ENCODE measurements at regions not wholly inside any gene's neighbourhood (a gene's known extent, or its start where the extent isn't known, plus 50 kb on each side); places are given as distances from the start of the nearest gene placed in this dataset.
"Not testable (repeated sequence)": the region's sequence is repeated elsewhere in the genome, so short reads cannot be mapped to it uniquely, and the experiment has no call there.

GRCh38 chr12:32021346-32021773 lies 62.1 kb downstream of the RESF1 start (continued):
- TF ChIP-seq ZBTB40 (IDR thresholded peaks at IDR 0.05) (no peak), ZBTB40 (CRISPR knock-in tag; IDR thresholded peaks at IDR 0.05) (no peak), ZNF780A (CRISPR knock-in tag; IDR thresholded peaks at IDR 0.05) (no peak), ZNF740 (CRISPR knock-in tag; IDR thresholded peaks at IDR 0.05) (no peak), ZNF124 (CRISPR knock-in tag; IDR thresholded peaks at IDR 0.05) (no peak), KLF11 (CRISPR knock-in tag; IDR thresholded peaks at IDR 0.05) (no peak), ZNF121 (CRISPR knock-in tag; IDR thresholded peaks at IDR 0.05) (no peak), CENPX (CRISPR knock-in tag; IDR thresholded peaks at IDR 0.05) (no peak), ZNF234 (CRISPR knock-in tag; conservative IDR thresholded peaks at IDR 0.05) (no peak)

GRCh38 chr12:32022387-32022786 lies 63.2 kb downstream of the RESF1 start:
- H3K9ac ChIP-seq (ENCODE audit: insufficient read depth, low read depth, low read length); H3K27ac ChIP-seq (ENCODE audit: extremely low read length, insufficient read depth, low read length); H4K20me1 ChIP-seq (ENCODE audit: insufficient read depth, low read length); in situ Hi-C loops (cut with HindIII; ENCODE audit: extremely low pct_ligation_motif_present, low pct_unique_long_range_greater_than_20kb); H3K9me3 ChIP-seq (ENCODE audit: low read length); DNase-seq (ENCODE audit: low spot score); POLR2A ChIA-PET; H3K4me3 ChIP-seq (replicated peaks in 1 of 3; ENCODE audit: insufficient read depth in 1 of 3, low read depth in 2 of 3, low read length in 3 of 3); BruUV-seq (replicated peaks); H3K79me2 ChIP-seq (ENCODE audit: insufficient read depth, low read length); H3K4me2 ChIP-seq (ENCODE audit: low read depth, low read length); FAIRE-seq; H3K36me3 ChIP-seq (replicated peaks in 1 of 2; ENCODE audit: control insufficient read depth in 1 of 2, insufficient read depth in 2 of 2, low read length in 2 of 2); H2AFZ ChIP-seq (ENCODE audit: low read length); CTCF ChIA-PET (ENCODE audit: low intra/inter-chr PET ratio, low total read pairs); ATAC-seq; intact Hi-C loops (cut with micrococcal nuclease; ENCODE audit: unreplicated experiment); H3K27me3 ChIP-seq (ENCODE audit: control insufficient read depth in 1 of 2, insufficient read depth in 2 of 2, low read length in 2 of 2): not testable (repeated sequence)
- 64% methylated on average over 10 of the region's 10 CpGs for WGBS (ENCODE audit: low lambda C conversion rate)
- peaks cover 10% of the 10 kb centered on the region; the same call in 1 of the 2 replicates for H3K4me1 ChIP-seq (ENCODE audit: insufficient read depth, low read length)

- H3K79me2 ChIP-seq (ENCODE audit: insufficient read depth, low read length); H3K27me3 ChIP-seq (ENCODE audit: control insufficient read depth in 1 of 2, insufficient read depth in 2 of 2, low read length in 2 of 2); H3K27ac ChIP-seq (ENCODE audit: extremely low read length, insufficient read depth, low read length); BruUV-seq (replicated peaks); H3K4me3 ChIP-seq (replicated peaks in 1 of 3; ENCODE audit: insufficient read depth in 1 of 3, low read depth in 2 of 3, low read length in 3 of 3); ATAC-seq; CTCF ChIA-PET (ENCODE audit: low intra/inter-chr PET ratio, low total read pairs); H3K9me3 ChIP-seq (ENCODE audit: low read length); H3K4me2 ChIP-seq (ENCODE audit: low read depth, low read length); H3K36me3 ChIP-seq (replicated peaks in 1 of 2; ENCODE audit: control insufficient read depth in 1 of 2, insufficient read depth in 2 of 2, low read length in 2 of 2); FAIRE-seq; intact Hi-C loops (cut with micrococcal nuclease; ENCODE audit: unreplicated experiment); H3K9ac ChIP-seq (ENCODE audit: insufficient read depth, low read depth, low read length); DNase-seq (ENCODE audit: low spot score); in situ Hi-C loops (cut with HindIII; ENCODE audit: extremely low pct_ligation_motif_present, low pct_unique_long_range_greater_than_20kb); POLR2A ChIA-PET; H2AFZ ChIP-seq (ENCODE audit: low read length); H4K20me1 ChIP-seq (ENCODE audit: insufficient read depth, low read length): not testable (repeated sequence)
- 96% methylated on average over 9 of the region's 9 CpGs for WGBS (ENCODE audit: low lambda C conversion rate)
- peaks cover 10% of the 10 kb centered on the region; the same call in 1 of the 2 replicates for H3K4me1 ChIP-seq (ENCODE audit: insufficient read depth, low read length)
Observed at GRCh38 chr12:32023861-32024260, 64.6 kb downstream of the RESF1 start.

Measured in HepG2 (cell line).